GM06990 (cell line): ENCODE measurements at regions not wholly inside any gene's neighbourhood (a gene's known extent, or its start where the extent isn't known, plus 50 kb on each side); places are given as distances from the start of the nearest gene placed in this dataset.
"Not testable (repeated sequence)": the region's sequence is repeated elsewhere in the genome, so short reads cannot be mapped to it uniquely, and the experiment has no call there.

ENCODE experiments used
- DNase-seq: peaks from one replicate; pipeline ENCODE4 v3.0.0-alpha.2; 2011; ENCODE audit not compliant: insufficient read length; ENCODE audit errors: extremely low read depth
- H3K27me3 ChIP-seq: replicated peaks from 2 replicates; pipeline ENCODE4 v1.6.0; 2011; ENCODE audit warnings: low read length; ENCODE audit not compliant: control insufficient read depth, insufficient read depth
- H3K36me3 ChIP-seq: 2 replicates; pipeline ENCODE4 v1.5.1; 2011; ENCODE audit warnings: low read length; ENCODE audit not compliant: control insufficient read depth, insufficient read depth
- H3K4me3 ChIP-seq: replicated peaks from 2 replicates; pipeline ENCODE4 v1.5.1; 2011; ENCODE audit warnings: low read depth, mild to moderate bottlenecking, control low read depth, low read length
- TF ChIP-seq, protein P1 (sequence below): IDR thresholded peaks from 2 replicates; pipeline ENCODE4 v1.5.1; 2011; ENCODE audit warnings: low read length, control low read depth, mild to moderate bottlenecking, inconsistent platforms; ENCODE audit not compliant: insufficient read depth, poor library complexity, severe bottlenecking

DNA sequence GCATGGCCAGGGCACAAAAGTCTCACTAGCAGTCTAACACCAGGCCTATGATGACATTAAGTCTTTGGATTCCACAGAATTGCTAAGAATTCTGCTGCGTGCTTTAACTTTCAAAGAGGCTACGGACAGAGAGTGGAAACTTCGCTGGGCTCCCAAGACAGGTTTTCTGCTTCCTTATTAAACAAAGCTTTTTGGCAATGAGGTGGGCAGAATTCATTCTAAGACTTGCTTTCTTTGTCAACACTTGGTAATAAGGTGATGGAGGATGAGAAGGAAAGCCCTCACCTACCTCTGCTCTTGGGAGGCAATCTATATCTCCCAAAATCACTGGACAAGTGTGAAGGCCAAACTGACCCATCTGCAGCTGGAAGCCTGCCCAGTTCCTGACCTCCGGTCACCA lies 231.9 kb downstream of the ATPSCKMT start:
- no peak for DNase-seq
- Histone ChIP-seq H3K4me3 (no peak overlapping the region), H3K36me3 (no peaks in the 10 kb centered on the region), H3K27me3 (no peaks in the 10 kb centered on the region)
- TF ChIP-seq, protein P1, sequence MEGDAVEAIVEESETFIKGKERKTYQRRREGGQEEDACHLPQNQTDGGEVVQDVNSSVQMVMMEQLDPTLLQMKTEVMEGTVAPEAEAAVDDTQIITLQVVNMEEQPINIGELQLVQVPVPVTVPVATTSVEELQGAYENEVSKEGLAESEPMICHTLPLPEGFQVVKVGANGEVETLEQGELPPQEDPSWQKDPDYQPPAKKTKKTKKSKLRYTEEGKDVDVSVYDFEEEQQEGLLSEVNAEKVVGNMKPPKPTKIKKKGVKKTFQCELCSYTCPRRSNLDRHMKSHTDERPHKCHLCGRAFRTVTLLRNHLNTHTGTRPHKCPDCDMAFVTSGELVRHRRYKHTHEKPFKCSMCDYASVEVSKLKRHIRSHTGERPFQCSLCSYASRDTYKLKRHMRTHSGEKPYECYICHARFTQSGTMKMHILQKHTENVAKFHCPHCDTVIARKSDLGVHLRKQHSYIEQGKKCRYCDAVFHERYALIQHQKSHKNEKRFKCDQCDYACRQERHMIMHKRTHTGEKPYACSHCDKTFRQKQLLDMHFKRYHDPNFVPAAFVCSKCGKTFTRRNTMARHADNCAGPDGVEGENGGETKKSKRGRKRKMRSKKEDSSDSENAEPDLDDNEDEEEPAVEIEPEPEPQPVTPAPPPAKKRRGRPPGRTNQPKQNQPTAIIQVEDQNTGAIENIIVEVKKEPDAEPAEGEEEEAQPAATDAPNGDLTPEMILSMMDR: no peak

DNA sequence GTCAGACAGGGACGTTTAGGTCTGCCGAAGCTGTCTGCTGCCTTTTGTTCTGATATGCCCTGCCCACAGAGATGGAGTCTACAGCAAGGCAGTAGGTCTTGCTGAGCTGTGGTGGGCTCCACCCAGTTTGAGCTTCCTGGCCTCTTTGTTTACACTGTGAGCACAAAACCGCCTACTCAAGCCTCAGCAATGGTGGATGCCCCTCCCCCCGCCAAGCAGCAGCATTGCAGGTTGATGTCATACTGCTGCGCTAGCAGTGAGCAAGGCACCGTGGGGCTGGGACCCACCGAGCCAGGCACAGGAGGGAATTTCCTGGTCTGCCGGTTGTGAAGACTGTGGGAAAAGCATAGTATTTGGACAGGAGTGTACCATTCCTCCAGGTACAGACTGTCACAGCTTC lies 233.1 kb downstream of the ATPSCKMT start:
- H3K27me3 ChIP-seq, DNase-seq, H3K36me3 ChIP-seq, H3K4me3 ChIP-seq: not testable (repeated sequence)

DNA sequence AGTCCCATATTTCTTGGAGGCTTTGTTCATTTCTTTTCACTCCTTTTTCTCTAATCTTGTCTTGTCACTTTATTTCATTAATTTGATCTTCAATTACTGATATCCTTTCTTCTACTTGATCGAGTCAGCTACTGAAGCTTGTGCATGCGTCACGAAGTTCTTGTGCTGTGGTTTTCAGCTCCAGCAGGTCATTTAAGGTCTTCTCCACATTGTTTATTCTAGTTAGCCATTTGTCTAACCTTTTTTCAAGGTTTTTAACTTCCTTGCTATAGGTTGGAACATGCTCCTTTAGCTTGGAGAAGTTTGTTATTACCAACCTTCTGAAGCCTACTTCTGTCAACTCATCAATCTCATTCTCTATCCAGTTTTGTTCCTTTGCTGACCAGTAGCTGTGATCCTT lies 234.0 kb downstream of the ATPSCKMT start:
- not testable (repeated sequence) for H3K4me3 ChIP-seq, DNase-seq, H3K27me3 ChIP-seq, H3K36me3 ChIP-seq

DNA sequence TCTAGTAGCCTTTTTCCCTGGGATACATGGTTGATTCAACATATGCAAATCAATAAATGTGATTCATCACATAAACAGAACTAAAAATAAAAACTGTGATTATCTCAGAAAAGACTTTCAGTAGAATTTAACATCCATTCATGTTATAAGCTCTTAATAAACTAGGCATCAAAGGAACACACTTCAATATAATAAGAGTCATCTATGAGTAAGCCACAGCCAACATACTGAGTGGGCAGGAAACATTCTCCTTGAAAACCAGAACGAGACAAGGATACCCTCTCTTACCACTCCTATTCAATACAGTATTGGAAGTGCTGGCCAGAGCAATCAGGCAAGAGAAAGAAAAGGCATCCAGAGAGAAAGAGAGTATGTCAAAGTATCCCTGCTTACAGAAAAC lies 239.9 kb downstream of the ATPSCKMT start:
- no peaks in the 10 kb centered on the region for H3K36me3 ChIP-seq
- H3K4me3 ChIP-seq: no peak overlapping the region
- no peaks in the 10 kb centered on the region for H3K27me3 ChIP-seq
- TF ChIP-seq, protein P1: no peak
- DNase-seq: no peak

DNA sequence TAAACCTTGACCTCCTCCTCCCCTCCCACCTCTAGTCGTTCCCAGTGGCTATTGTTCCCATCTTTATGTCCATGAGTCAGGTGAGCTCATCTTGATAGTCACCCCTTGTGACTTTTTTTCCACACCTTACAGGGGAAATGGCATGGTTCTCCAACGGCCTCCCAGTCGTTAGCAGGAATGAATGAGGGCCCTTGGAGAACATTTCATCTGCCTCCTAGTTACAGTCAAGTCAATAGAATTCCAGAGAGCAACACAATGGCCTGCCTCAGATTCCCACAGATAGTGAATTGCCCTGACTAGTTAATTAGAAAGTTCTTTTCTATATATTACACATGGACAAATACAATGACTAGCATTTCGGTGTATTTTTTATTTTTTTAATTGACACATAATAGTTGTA lies 262.6 kb downstream of the ATPSCKMT start:
- TF ChIP-seq, protein P1: no peak
- H3K27me3 ChIP-seq: no peaks in the 10 kb centered on the region
- H3K4me3 ChIP-seq: no peak overlapping the region
- no peaks in the 10 kb centered on the region for H3K36me3 ChIP-seq
- no peak for DNase-seq

DNA sequence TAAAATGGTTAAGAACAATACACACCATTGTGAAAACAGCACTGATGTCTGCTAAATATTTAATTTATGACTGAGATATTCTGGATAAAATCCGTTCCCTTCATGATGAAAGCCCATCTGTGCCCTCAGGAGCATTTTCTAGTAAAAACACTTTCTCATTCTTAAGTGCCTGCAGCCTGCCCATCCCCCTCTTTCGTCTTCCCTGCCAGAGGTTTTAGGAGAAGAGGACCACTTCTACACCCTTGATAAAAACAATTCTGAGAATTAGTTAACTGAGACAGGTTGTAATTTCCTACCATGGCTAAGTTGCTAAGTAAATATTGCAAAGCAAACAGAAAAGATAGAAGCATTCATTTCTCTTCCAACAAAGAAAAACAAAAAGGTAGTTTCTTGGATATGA lies 272.6 kb downstream of the ATPSCKMT start:
- Histone ChIP-seq H3K36me3 (no peaks in the 10 kb centered on the region), H3K4me3 (no peak overlapping the region), H3K27me3 (no peaks in the 10 kb centered on the region)
- no peak for DNase-seq
- TF ChIP-seq, protein P1: no peak

DNA sequence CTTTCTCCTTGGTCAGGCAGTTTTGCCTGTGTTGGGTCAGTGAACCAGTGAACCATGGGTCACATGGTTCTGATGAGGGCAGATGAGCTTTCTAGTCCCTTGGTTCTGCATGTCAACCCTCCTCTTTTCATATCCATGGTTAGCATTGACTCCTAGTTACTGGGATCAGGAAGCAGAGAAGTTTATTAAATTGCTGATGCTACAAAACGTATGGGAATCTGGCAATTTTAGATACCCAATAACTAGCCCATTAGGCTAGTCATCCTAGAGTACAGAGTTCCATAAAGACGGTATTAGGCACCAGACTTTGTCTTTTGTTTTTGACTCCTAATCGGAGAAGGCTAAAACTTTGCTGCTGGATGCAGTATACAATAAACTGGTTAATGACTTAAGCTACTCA lies 273.1 kb downstream of the ATPSCKMT start:
- TF ChIP-seq, protein P1: no peak
- Histone ChIP-seq H3K27me3 (no peaks in the 10 kb centered on the region), H3K4me3 (no peak overlapping the region), H3K36me3 (no peaks in the 10 kb centered on the region)
- DNase-seq: no peak
